GM12892 (cell line): ENCODE measurements at regions not wholly inside any gene's neighbourhood (a gene's known extent, or its start where the extent isn't known, plus 50 kb on each side); places are given as distances from the start of the nearest gene placed in this dataset.

Experiments used
- POLR2A ChIP-seq: IDR thresholded peaks from 2 replicates; pipeline ENCODE4 v1.6.1; 2011; ENCODE audit warnings: low read depth, low read length, control low read depth
- POLR2AphosphoS5 ChIP-seq: IDR thresholded peaks from 2 replicates; pipeline ENCODE4 v1.6.1; 2011; ENCODE audit warnings: low read depth, low read length, control low read depth
- TAF1 ChIP-seq: IDR thresholded peaks from 2 replicates; pipeline ENCODE4 v1.6.1; 2011; ENCODE audit warnings: low read depth, mild to moderate bottlenecking, control low read depth, low read length, borderline replicate concordance

DNA sequence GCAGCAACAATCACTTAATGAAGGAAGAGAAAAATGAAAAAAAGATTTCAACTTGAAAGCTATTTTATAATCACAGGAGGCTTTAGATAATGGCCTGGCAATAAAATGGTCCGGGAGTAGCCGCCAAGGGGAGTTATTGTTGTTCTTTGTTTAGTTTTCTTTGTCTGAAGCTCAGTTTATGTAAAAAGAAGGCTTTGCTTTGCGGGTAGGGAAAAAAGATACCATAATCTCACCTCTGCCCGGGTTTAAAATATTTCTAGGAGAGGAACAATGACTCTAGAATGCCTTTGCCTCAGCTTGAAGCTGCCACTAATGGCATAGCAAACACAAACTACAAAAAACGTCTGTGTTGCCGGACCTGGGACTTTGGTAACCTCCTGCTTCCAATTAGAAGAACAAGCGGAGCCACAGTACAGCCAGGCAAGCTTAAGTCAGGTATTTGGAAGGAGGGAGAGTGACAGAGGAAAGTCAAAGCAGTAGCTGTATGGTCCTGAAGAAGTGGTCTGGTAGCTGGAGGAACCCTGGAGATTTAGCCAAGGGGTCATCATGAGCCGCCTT is 764.5 kb downstream of the TUSC7 start:
- TF ChIP-seq POLR2AphosphoS5 (no peak), POLR2A (no peak), TAF1 (no peak)
